ENCODE measurements at regions not wholly inside any gene's neighbourhood (a gene's known extent, or its start where the extent isn't known, plus 50 kb on each side); places are given as distances from the start of the nearest gene placed in this dataset.

- no peaks in the 10 kb centered on the region for H3K27me3 Mint-ChIP-seq
- no peaks in the 10 kb centered on the region for H3K9me3 Mint-ChIP-seq
- H3K27ac Mint-ChIP-seq, result no peak overlapping the region
- no peak overlapping the region for H3K4me3 Mint-ChIP-seq
- no peaks in the 10 kb centered on the region for H3K4me1 Mint-ChIP-seq (ENCODE audit: low read depth)
- no peaks in the 10 kb centered on the region for H3K36me3 Mint-ChIP-seq (ENCODE audit: low read depth)
Measured at GRCh38 chr10:47188156-47188555, 111.8 kb upstream of the GDF10 start.

- no peak overlapping the region for H3K27ac Mint-ChIP-seq
- no peaks in the 10 kb centered on the region for H3K9me3 Mint-ChIP-seq
- peaks cover 5% of the 10 kb centered on the region for H3K4me1 Mint-ChIP-seq (ENCODE audit: low read depth)
- H3K36me3 Mint-ChIP-seq (ENCODE audit: low read depth), result no peaks in the 10 kb centered on the region
- H3K4me3 Mint-ChIP-seq, result no peak overlapping the region
- no peaks in the 10 kb centered on the region for H3K27me3 Mint-ChIP-seq
Measured at GRCh38 chr10:47189802-47190201, 110.2 kb upstream of the GDF10 start.

DNA sequence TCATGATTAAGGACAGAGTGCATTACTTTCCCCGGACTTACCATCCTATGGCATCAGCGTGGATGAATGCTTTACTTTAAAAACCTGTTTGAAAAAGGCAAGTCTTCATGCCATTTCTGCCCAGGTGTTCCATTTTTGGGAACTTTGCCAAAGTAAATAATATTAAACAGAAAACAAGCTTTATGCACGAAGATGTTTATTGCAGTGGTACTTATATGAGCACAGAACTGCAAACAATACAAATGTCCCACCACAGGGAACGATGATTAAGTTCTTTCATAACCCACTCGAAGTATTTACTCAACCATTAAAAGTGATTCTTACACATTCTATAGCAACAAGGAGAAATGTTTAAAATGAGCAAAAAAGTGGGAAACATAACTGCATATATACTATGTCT lies 109.7 kb upstream of the GDF10 start:
- Mint-ChIP-seq H3K27me3 (no peaks in the 10 kb centered on the region), H3K4me3 (no peak overlapping the region), H3K36me3 (ENCODE audit: low read depth) (no peaks in the 10 kb centered on the region), H3K4me1 (ENCODE audit: low read depth) (peaks cover 10% of the 10 kb centered on the region), H3K27ac (no peak overlapping the region), H3K9me3 (no peaks in the 10 kb centered on the region)

DNA sequence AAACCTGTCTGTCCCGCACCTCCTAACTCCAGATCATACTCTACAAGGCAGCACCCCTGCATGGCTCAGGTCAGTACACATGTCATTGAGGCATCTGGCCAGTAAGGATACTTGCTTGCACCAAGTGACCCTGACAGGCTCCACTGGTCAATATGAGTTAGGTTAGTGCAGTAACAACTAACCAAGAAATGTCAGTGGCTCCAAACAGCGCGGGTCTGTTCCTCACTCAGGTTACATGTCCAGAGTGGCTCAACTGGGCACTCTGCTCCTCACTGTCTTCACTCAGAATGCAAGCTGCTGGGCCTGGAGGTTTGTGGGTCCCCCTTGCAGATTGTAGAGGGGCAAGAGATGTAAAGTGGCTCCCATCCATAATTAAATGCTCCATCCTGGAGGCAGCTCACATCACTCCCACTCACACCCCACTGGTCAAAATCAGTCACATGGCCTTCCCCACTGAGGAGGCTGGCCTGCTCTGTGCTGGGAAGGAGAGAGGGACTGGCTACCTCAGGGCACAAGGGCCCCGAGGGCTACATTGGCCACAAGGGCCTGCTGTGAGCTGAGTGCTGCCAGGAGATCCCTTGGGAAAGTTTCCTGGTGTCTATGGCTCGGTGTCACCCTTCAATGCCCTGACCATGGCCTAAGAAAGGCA lies 109.1 kb upstream of the GDF10 start:
- Mint-ChIP-seq H3K4me1 (ENCODE audit: low read depth) (peaks cover 16% of the 10 kb centered on the region), H3K36me3 (ENCODE audit: low read depth) (no peaks in the 10 kb centered on the region), H3K27me3 (no peaks in the 10 kb centered on the region), H3K9me3 (no peaks in the 10 kb centered on the region), H3K4me3 (no peak overlapping the region), H3K27ac (no peak overlapping the region)

DNA sequence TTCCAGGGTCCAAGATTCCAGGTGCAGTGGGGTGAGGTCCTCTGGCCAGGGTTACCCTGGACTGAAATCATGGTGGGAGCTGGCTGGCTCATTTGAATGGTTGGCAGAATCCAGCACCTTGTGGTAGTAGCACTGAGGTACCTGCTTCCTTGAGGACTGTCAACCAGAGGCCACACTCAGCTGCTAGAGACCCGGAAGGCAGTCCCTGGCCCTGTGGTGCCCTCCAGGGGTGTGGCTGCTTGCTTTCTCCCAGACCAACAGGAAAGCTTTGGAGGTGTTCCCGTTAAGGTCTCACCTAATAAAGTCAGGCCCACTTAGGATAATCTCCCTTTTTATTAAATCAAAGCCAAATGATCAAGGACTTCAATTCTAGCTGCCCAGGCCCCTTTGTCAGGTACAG lies 107.7 kb upstream of the GDF10 start:
- Mint-ChIP-seq H3K27me3 (no peaks in the 10 kb centered on the region), H3K36me3 (ENCODE audit: low read depth) (no peaks in the 10 kb centered on the region), H3K27ac (no peak overlapping the region), H3K4me3 (no peak overlapping the region), H3K9me3 (no peaks in the 10 kb centered on the region), H3K4me1 (ENCODE audit: low read depth) (peaks cover 18% of the 10 kb centered on the region)

GRCh38 chr10:47193666-47194065 lies 106.3 kb upstream of the GDF10 start:
- Mint-ChIP-seq H3K9me3 (no peaks in the 10 kb centered on the region), H3K27me3 (no peaks in the 10 kb centered on the region), H3K4me3 (no peak overlapping the region), H3K4me1 (ENCODE audit: low read depth) (peaks cover 18% of the 10 kb centered on the region), H3K36me3 (ENCODE audit: low read depth) (no peaks in the 10 kb centered on the region), H3K27ac (no peak overlapping the region)

DNA sequence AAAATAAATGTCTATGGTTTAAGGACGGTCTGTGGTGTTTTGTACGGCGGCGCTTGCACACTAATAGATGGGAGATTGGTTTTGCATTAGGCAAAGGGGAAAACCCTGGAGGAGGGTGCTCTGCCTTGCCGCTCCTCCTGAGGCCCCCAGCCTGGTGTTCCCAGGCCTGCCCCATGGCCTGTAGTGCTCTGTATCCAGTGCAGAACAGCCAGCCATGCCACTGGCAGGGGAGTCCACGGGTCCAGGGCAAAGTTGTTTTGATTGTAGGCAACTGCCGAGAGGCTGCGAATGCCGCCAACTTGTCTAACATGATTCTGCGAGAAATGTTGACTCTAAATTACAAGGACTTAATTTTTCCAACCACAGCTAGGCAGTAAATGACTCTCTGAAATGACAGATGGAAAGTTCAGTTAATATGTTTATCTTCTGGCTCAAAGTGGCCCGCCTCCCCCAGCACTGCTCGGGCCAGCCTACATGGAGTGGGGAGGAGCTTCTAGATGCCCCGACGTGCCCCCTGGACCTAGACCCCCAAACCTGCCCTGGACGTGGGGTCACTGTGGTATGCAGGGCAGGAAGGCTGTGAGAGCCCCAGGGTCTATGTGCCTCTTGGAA lies 104.6 kb upstream of the GDF10 start:
- Mint-ChIP-seq H3K36me3 (ENCODE audit: low read depth) (no peaks in the 10 kb centered on the region), H3K9me3 (no peaks in the 10 kb centered on the region), H3K4me3 (peak overlapping the region; percentile 26), H3K4me1 (ENCODE audit: low read depth) (peaks cover 18% of the 10 kb centered on the region), H3K27me3 (no peaks in the 10 kb centered on the region), H3K27ac (peak overlapping the region; percentile 87)

DNA sequence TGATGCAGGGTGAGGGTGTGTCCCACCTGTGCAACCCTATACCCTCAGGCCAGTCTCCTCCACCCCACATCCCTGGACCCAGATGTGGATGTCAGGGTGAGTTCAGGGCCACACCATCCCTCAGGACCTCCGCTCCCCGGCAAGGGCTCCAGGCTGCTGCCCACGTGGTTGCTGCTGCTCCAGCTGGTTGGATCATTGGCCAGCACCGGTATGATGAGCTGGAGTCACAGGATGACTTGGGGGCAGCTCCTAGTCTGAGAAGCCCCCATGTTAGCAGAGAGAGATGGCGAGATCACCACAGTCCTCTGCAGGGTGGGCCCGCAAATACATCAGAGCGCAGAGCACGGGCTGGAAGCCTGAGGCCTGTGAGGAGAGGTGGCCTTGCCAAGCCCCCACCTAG lies 103.3 kb upstream of the GDF10 start:
- Mint-ChIP-seq H3K4me1 (ENCODE audit: low read depth) (peaks cover 18% of the 10 kb centered on the region), H3K27me3 (no peaks in the 10 kb centered on the region)

DNA sequence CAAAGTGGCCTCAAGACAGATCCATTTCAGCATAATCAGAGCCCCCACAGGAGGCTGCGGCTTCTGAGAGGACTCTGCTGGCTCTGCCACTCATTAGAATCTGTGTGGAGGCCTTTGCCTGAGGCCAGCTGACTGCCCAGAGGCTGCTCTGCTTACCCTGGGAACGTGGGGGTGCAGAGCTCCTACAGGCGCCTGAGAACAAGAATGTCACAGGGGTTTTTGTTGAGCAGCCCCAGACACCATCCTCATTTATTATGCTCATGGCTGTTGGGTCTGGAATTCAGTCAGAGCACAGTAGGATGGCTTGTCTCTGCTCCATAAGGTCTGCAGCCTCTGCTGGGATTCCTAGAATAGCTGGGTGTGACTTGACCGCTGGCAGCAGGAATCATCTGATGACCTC lies 101.8 kb upstream of the GDF10 start:
- Mint-ChIP-seq H3K4me3 (no peak overlapping the region), H3K36me3 (ENCODE audit: low read depth) (no peaks in the 10 kb centered on the region), H3K4me1 (ENCODE audit: low read depth) (peaks cover 18% of the 10 kb centered on the region), H3K9me3 (peaks cover 4% of the 10 kb centered on the region), H3K27me3 (no peaks in the 10 kb centered on the region), H3K27ac (no peak overlapping the region)

More for the DNA sequence above, 103.3 kb upstream of the GDF10 start:
- Mint-ChIP-seq H3K36me3 (ENCODE audit: low read depth) (no peaks in the 10 kb centered on the region), H3K9me3 (peaks cover under 1% of the 10 kb centered on the region), H3K27ac (no peak overlapping the region), H3K4me3 (no peak overlapping the region)

- H3K9me3 Mint-ChIP-seq, result peaks cover 14% of the 10 kb centered on the region
- H3K27me3 Mint-ChIP-seq, result no peaks in the 10 kb centered on the region
- H3K36me3 Mint-ChIP-seq (ENCODE audit: low read depth), result no peaks in the 10 kb centered on the region
- peaks cover 47% of the 10 kb centered on the region for H3K4me1 Mint-ChIP-seq (ENCODE audit: low read depth)
- peak overlapping the region; percentile 41 for H3K27ac Mint-ChIP-seq
- no peak overlapping the region for H3K4me3 Mint-ChIP-seq
Measured at GRCh38 chr10:47205192-47205591, 94.8 kb upstream of the GDF10 start.

GRCh38 chr10:47206449-47207280 lies 93.3 kb upstream of the GDF10 start:
- peak overlapping the region; percentile 21 for H3K4me3 Mint-ChIP-seq
- H3K36me3 Mint-ChIP-seq (ENCODE audit: low read depth), result no peaks in the 10 kb centered on the region
- H3K4me1 Mint-ChIP-seq (ENCODE audit: low read depth), result peaks cover 56% of the 10 kb centered on the region
- peaks cover 14% of the 10 kb centered on the region for H3K9me3 Mint-ChIP-seq
- H3K27ac Mint-ChIP-seq, result peak overlapping the region; percentile 91
- H3K27me3 Mint-ChIP-seq, result no peaks in the 10 kb centered on the region

GRCh38 chr10:47207281-47207615 lies 92.7 kb upstream of the GDF10 start:
- H3K4me1 Mint-ChIP-seq (ENCODE audit: low read depth), result peaks cover 56% of the 10 kb centered on the region
- peak overlapping the region; percentile 21 for H3K4me3 Mint-ChIP-seq
- peaks cover 15% of the 10 kb centered on the region for H3K9me3 Mint-ChIP-seq
- peaks cover under 1% of the 10 kb centered on the region for H3K36me3 Mint-ChIP-seq (ENCODE audit: low read depth)
- no peaks in the 10 kb centered on the region for H3K27me3 Mint-ChIP-seq
- H3K27ac Mint-ChIP-seq, result peak overlapping the region; percentile 91

DNA sequence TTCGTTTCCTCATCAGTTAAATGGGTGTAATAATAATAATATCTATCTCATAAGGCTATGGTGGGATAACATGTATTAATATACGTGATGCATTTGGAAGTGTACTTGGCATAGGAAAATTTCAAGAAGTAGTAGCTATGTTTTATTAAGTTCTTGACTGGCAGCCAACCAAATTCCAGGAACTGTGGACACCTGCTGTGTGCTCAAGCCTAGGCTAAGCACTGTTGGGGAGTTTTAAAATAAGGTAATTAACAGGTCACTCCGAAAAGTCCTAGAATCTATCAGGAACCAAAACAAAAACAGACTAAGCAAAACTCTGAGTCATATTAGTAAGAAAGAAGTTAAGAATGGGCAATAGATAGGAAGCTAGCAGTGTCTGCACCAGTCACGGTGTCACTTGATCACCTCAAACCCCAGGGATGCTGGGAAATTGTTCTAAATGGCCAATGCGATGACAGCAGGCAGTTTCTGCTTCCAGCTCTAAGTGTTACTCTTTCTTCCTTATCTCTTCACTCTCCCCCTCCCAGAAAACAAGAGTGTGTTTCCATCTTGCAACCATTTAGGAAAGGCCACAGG lies 92.0 kb upstream of the GDF10 start:
- peak overlapping the region; percentile 91 for H3K27ac Mint-ChIP-seq
- peaks cover 56% of the 10 kb centered on the region for H3K4me1 Mint-ChIP-seq (ENCODE audit: low read depth)
- peaks cover 20% of the 10 kb centered on the region for H3K9me3 Mint-ChIP-seq
- H3K36me3 Mint-ChIP-seq (ENCODE audit: low read depth), result peaks cover 6% of the 10 kb centered on the region
- H3K27me3 Mint-ChIP-seq, result no peaks in the 10 kb centered on the region
- peak overlapping the region; percentile 21 for H3K4me3 Mint-ChIP-seq

DNA sequence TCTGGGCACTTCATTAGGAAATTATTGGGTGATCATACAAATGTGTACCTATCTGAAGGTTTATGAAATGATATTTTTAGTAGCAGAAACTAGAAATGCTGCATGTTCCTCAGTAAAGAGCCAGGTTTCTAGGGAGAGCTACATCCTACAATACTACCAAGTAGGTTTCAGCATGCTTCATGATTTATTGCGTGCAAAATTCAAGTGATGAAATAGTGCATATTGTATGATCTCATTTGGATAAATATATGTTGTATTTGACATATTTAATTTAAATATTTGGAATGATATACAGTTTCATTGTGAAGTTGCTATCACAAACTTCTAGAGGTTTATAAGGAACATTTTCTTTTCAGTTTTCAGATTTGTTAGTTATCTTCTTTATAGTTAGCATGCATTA lies 90.5 kb upstream of the GDF10 start:
- Mint-ChIP-seq H3K36me3 (ENCODE audit: low read depth) (peaks cover 6% of the 10 kb centered on the region), H3K9me3 (peaks cover 18% of the 10 kb centered on the region), H3K4me1 (ENCODE audit: low read depth) (peaks cover 56% of the 10 kb centered on the region), H3K27ac (no peak overlapping the region), H3K4me3 (no peak overlapping the region), H3K27me3 (no peaks in the 10 kb centered on the region)

GRCh38 chr10:47214520-47214919 lies 85.5 kb upstream of the GDF10 start:
- no peak overlapping the region for H3K4me3 Mint-ChIP-seq
- H3K4me1 Mint-ChIP-seq (ENCODE audit: low read depth), result peaks cover 20% of the 10 kb centered on the region
- peaks cover 9% of the 10 kb centered on the region for H3K9me3 Mint-ChIP-seq
- no peak overlapping the region for H3K27ac Mint-ChIP-seq
- no peaks in the 10 kb centered on the region for H3K27me3 Mint-ChIP-seq
- peaks cover 6% of the 10 kb centered on the region for H3K36me3 Mint-ChIP-seq (ENCODE audit: low read depth)

All from stimulated activated naive CD8-positive, alpha-beta T cell treated with anti-CD3 and anti-CD28 coated beads, Interleukin-15, Interleukin-2, amounts not matched to agents 100 ng/mL and 50 ng/mL, for 24 hours (primary cell).